ENCODE measurements at regions not wholly inside any gene's neighbourhood (a gene's known extent, or its start where the extent isn't known, plus 50 kb on each side); places are given as distances from the start of the nearest gene placed in this dataset.
"Not testable (repeated sequence)": the region's sequence is repeated elsewhere in the genome, so short reads cannot be mapped to it uniquely, and the experiment has no call there.

DNA sequence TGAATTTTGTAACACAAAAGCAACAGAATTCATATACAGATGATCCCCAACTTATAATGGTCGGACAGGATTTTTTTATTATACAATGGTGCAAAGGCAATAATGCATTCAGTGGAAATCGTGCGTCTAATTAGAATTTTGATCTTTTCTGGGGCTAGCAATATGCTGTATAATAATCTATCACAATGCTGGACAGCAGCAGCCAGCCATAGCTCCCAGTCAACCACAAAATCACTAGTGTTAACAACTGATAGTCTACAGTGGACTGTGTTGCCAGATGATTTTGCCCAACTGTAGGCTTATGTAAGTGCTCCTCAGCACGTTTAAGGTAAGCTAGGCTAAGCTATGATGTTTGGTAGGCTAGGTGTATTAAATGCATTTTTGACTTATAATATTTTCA, 399.0 kb upstream of the SLC39A10 start:
- Histone ChIP-seq H3K27me3 (no peaks in the 10 kb centered on the region), H3K4me3 (no peak overlapping the region), H3K9me3 (peaks cover 0 to 2% (median 0%) of the 10 kb centered on the region in 4 donors), H3K36me3 (no peaks in the 10 kb centered on the region), H3K27ac (no peak overlapping the region), H3K4me1 (no peaks in the 10 kb centered on the region)
- no peak for DNase-seq
- intact Hi-C loops (cut with DNase I) = no loop called here
- ATAC-seq = no peak
- 52 to 57% methylated on average over 4 of the region's 4 CpGs for WGBS, 2 donors
- TF ChIP-seq, protein P1, sequence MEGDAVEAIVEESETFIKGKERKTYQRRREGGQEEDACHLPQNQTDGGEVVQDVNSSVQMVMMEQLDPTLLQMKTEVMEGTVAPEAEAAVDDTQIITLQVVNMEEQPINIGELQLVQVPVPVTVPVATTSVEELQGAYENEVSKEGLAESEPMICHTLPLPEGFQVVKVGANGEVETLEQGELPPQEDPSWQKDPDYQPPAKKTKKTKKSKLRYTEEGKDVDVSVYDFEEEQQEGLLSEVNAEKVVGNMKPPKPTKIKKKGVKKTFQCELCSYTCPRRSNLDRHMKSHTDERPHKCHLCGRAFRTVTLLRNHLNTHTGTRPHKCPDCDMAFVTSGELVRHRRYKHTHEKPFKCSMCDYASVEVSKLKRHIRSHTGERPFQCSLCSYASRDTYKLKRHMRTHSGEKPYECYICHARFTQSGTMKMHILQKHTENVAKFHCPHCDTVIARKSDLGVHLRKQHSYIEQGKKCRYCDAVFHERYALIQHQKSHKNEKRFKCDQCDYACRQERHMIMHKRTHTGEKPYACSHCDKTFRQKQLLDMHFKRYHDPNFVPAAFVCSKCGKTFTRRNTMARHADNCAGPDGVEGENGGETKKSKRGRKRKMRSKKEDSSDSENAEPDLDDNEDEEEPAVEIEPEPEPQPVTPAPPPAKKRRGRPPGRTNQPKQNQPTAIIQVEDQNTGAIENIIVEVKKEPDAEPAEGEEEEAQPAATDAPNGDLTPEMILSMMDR (IDR thresholded peaks at IDR 0.05) = no peak
- no peak for FAIRE-seq

DNA sequence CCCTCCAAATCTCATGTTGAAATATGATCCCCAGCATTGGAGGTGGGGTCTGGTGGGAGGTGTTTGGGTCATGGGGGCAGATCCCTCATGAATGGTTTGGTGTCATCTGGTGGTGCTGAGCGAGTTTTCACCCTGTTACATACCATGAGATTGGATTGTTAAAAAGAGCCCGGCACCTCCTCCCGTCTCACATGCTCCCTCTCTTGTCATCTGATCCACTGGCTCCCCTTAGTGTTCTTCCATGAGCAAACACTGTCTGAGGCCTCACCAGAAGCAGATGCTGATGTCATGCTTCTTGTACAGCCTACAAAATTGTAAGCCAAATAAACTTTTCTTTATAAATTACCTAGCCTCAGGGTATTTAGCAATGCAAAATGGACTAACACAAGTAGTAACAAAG, 405.0 kb upstream of the SLC39A10 start:
- H3K27me3 ChIP-seq = no peaks in the 10 kb centered on the region
- WGBS, 2 donors = 47 to 71% methylated on average over 3 of the region's 3 CpGs
- TF ChIP-seq, protein P1 (IDR thresholded peaks at IDR 0.05) = no peak
- H3K27ac ChIP-seq = no peak overlapping the region
- H3K9me3 ChIP-seq = peaks cover 0 to 4% (median 0%) of the 10 kb centered on the region in 4 donors
- FAIRE-seq = no peak
- H3K36me3 ChIP-seq = no peaks in the 10 kb centered on the region
- no peak for ATAC-seq
- DNase-seq = no peak
- H3K4me1 ChIP-seq = no peaks in the 10 kb centered on the region
- H3K4me3 ChIP-seq = no peak overlapping the region
- intact Hi-C loops (cut with DNase I) = no loop called here

DNA sequence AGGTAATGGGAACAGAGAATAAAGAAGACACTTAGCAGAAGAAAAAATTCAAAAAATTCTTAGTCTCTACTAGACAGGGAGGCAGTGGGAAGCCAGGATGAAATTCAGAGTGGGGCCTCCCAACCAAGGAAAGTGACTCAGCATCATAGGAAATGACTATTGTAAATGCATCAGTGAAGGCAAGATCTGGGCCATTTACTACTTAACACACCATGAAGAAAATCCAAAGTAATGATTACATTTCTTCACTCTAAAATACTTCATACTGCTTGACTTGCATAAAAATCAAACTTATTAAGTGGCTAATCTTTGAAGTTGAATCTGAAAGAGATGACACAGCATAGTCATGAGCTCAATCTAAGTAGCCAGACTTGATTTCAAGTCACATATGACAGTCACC, 405.8 kb upstream of the SLC39A10 start:
- Histone ChIP-seq H3K4me1 (no peaks in the 10 kb centered on the region), H3K27me3 (no peaks in the 10 kb centered on the region), H3K36me3 (no peaks in the 10 kb centered on the region), H3K4me3 (no peak overlapping the region), H3K27ac (no peak overlapping the region), H3K9me3 (peaks cover 0 to 4% (median 0%) of the 10 kb centered on the region in 4 donors)
- TF ChIP-seq, protein P1 (IDR thresholded peaks at IDR 0.05) = no peak
- ATAC-seq (no peak), DNase-seq (no peak), FAIRE-seq (no peak)
- intact Hi-C loops (cut with DNase I) = no loop called here

DNA sequence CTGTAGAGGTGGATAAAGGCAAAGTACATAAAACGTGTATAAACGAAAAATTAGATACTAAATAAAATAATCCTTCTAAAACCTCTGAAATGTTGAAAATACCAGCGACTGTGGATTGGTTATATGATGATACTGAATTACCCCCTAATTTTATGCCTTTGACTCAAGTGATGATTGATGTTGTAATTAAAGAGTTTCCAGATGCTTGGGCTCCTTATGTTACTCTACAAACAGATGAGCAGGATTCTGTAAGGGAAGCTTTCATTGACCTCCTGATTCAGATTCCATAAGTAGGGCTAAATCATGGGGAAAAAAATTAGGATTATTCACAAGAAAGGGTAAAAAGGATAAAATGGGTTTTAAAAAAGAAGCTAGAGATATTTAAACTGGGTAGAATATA, 418.2 kb upstream of the SLC39A10 start:
- 48 to 60% methylated on average over 3 of the region's 3 CpGs for WGBS, 2 donors
- H3K4me3 ChIP-seq = no peak overlapping the region
- DNase-seq (no peak), FAIRE-seq (no peak), ATAC-seq (no peak)
- no peaks in the 10 kb centered on the region for H3K4me1 ChIP-seq
- intact Hi-C loops (cut with DNase I) = no loop called here
- TF ChIP-seq, protein P1 (IDR thresholded peaks at IDR 0.05) = no peak
- no peak overlapping the region for H3K27ac ChIP-seq
- no peaks in the 10 kb centered on the region for H3K27me3 ChIP-seq
- H3K9me3 ChIP-seq = no peaks in the 10 kb centered on the region
- no peaks in the 10 kb centered on the region for H3K36me3 ChIP-seq

DNA sequence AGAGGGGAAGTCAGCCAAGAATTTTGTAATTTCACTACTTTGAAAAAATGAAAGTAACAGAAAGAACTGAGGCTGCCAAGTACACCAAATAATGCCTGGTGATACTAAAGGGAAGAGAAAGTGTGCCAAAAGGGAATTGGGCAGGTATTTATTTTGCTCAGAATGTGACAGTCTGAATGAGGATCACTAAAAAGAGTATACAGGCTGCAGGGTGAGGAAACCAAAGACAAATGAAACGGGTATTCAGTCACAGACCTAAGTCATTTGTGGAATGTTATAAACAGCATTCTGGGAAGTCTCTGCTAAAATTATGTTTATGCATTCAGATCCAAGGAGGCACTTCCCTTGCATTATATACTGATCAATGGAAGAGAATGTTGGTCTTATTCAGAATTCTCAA, 418.6 kb upstream of the SLC39A10 start:
- no peak for ATAC-seq
- H3K4me1 ChIP-seq = no peaks in the 10 kb centered on the region
- TF ChIP-seq, protein P1 (IDR thresholded peaks at IDR 0.05) = no peak
- no peaks in the 10 kb centered on the region for H3K9me3 ChIP-seq
- 20 to 29% methylated on average over 1 of the region's 1 CpG for WGBS, 2 donors
- no peak overlapping the region for H3K27ac ChIP-seq
- H3K27me3 ChIP-seq = no peaks in the 10 kb centered on the region
- intact Hi-C loops (cut with DNase I) = no loop called here
- FAIRE-seq = no peak
- H3K4me3 ChIP-seq = no peak overlapping the region
- DNase-seq = no peak
- H3K36me3 ChIP-seq = no peaks in the 10 kb centered on the region

DNA sequence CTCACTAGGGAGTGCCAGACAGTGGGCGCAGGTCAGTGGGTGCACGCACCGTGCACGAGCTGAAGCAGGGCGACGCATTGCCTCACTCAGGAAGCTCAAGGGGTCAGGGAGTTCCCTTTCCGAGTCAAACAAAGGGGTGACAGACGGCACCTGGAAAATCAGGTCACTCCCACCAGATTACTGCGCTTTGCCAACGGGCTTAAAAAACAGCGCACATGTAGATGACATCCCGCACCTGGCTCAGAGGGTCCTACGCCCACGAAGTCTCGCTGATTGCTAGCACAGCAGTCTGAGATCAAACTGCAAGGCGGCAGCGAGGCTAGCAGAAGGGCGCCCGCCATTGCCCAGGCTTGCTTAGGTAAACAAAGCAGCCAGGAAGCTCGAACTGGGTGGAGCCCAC, 428.5 kb upstream of the SLC39A10 start:
- DNase-seq = peak in 1 of 6 donors; percentile 19
- WGBS, 2 donors = 83 to 88% methylated on average over 20 of the region's 20 CpGs
- ATAC-seq; H3K27ac ChIP-seq; H3K27me3 ChIP-seq; H3K36me3 ChIP-seq; FAIRE-seq; H3K4me1 ChIP-seq; H3K4me3 ChIP-seq; H3K9me3 ChIP-seq; intact Hi-C loops (cut with DNase I): not testable (repeated sequence)
